ENCODE measurements at regions not wholly inside any gene's neighbourhood (a gene's known extent, or its start where the extent isn't known, plus 50 kb on each side); places are given as distances from the start of the nearest gene placed in this dataset.
"Not testable (repeated sequence)": the region's sequence is repeated elsewhere in the genome, so short reads cannot be mapped to it uniquely, and the experiment has no call there.

GRCh38 chr1:47599777-47600176, 161.9 kb downstream of the FOXD2 start:
- Mint-ChIP-seq H3K27ac (no peak overlapping the region), H3K4me1 (no peaks in the 10 kb centered on the region), H3K27me3 (ENCODE audit: insufficient read depth, low read depth, poor library complexity) (peaks cover 14% of the 10 kb centered on the region), H3K9me3 (peaks cover 48% of the 10 kb centered on the region), H3K36me3 (ENCODE audit: low read depth) (peaks cover 13% of the 10 kb centered on the region), H3K4me3 (no peak overlapping the region)
- H2AFZ ChIP-seq = no peak overlapping the region
- H3K4me2 ChIP-seq = no peak overlapping the region
- no peak overlapping the region for H3K27ac ChIP-seq (ENCODE audit: low read depth)
- H3K4me1 ChIP-seq (ENCODE audit: insufficient read depth) = no peaks in the 10 kb centered on the region
- DNase-seq (ENCODE audit: low spot score) (no peak), ATAC-seq (no peak)
- no peaks in the 10 kb centered on the region for H3K9me2 ChIP-seq (ENCODE audit: insufficient read depth)
- no peaks in the 10 kb centered on the region for H3F3A ChIP-seq (replicated peaks; ENCODE audit: low read depth)
- H4K20me1 ChIP-seq (replicated peaks; ENCODE audit: insufficient read depth) = no peaks in the 10 kb centered on the region
- H3K79me2 ChIP-seq (replicated peaks; ENCODE audit: insufficient read depth) = no peaks in the 10 kb centered on the region
- peaks cover 5% of the 10 kb centered on the region; the same call in 1 of the 2 replicates for H3K27me3 ChIP-seq (ENCODE audit: insufficient read depth)
- H3K4me3 ChIP-seq = no peak overlapping the region
- TF ChIP-seq EZH2 (IDR thresholded peaks at IDR 0.05; ENCODE audit: low read depth, unreplicated experiment) (no peak), ZNF114 (CRISPR knock-in tag; IDR thresholded peaks at IDR 0.05) (no peak), POLR2AphosphoS5 (IDR thresholded peaks at IDR 0.05; ENCODE audit: low read depth) (no peak), EZH2phosphoT487 (IDR thresholded peaks at IDR 0.05; ENCODE audit: unreplicated experiment) (no peak), CREB1 (CRISPR knock-in tag; IDR thresholded peaks at IDR 0.05; ENCODE audit: low read depth) (no peak), NANOG (IDR thresholded peaks at IDR 0.05; ENCODE audit: borderline replicate concordance) (no peak)
- TF ChIP-seq, protein P1, sequence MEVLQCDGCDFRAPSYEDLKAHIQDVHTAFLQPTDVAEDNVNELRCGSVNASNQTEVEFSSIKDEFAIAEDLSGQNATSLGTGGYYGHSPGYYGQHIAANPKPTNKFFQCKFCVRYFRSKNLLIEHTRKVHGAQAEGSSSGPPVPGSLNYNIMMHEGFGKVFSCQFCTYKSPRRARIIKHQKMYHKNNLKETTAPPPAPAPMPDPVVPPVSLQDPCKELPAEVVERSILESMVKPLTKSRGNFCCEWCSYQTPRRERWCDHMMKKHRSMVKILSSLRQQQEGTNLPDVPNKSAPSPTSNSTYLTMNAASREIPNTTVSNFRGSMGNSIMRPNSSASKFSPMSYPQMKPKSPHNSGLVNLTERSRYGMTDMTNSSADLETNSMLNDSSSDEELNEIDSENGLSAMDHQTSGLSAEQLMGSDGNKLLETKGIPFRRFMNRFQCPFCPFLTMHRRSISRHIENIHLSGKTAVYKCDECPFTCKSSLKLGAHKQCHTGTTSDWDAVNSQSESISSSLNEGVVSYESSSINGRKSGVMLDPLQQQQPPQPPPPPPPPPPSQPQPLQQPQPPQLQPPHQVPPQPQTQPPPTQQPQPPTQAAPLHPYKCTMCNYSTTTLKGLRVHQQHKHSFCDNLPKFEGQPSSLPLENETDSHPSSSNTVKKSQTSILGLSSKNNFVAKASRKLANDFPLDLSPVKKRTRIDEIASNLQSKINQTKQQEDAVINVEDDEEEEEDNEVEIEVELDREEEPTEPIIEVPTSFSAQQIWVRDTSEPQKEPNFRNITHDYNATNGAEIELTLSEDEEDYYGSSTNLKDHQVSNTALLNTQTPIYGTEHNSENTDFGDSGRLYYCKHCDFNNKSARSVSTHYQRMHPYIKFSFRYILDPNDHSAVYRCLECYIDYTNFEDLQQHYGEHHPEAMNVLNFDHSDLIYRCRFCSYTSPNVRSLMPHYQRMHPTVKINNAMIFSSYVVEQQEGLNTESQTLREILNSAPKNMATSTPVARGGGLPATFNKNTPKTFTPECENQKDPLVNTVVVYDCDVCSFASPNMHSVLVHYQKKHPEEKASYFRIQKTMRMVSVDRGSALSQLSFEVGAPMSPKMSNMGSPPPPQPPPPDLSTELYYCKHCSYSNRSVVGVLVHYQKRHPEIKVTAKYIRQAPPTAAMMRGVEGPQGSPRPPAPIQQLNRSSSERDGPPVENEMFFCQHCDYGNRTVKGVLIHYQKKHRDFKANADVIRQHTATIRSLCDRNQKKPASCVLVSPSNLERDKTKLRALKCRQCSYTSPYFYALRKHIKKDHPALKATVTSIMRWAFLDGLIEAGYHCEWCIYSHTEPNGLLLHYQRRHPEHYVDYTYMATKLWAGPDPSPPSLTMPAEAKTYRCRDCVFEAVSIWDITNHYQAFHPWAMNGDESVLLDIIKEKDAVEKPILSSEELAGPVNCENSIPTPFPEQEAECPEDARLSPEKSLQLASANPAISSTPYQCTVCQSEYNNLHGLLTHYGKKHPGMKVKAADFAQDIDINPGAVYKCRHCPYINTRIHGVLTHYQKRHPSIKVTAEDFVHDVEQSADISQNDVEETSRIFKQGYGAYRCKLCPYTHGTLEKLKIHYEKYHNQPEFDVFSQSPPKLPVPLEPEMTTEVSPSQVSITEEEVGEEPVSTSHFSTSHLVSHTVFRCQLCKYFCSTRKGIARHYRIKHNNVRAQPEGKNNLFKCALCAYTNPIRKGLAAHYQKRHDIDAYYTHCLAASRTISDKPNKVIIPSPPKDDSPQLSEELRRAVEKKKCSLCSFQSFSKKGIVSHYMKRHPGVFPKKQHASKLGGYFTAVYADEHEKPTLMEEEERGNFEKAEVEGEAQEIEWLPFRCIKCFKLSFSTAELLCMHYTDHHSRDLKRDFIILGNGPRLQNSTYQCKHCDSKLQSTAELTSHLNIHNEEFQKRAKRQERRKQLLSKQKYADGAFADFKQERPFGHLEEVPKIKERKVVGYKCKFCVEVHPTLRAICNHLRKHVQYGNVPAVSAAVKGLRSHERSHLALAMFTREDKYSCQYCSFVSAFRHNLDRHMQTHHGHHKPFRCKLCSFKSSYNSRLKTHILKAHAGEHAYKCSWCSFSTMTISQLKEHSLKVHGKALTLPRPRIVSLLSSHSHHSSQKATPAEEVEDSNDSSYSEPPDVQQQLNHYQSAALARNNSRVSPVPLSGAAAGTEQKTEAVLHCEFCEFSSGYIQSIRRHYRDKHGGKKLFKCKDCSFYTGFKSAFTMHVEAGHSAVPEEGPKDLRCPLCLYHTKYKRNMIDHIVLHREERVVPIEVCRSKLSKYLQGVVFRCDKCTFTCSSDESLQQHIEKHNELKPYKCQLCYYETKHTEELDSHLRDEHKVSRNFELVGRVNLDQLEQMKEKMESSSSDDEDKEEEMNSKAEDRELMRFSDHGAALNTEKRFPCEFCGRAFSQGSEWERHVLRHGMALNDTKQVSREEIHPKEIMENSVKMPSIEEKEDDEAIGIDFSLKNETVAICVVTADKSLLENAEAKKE (CRISPR knock-in tag; IDR thresholded peaks at IDR 0.05) = no peak
- H3K36me3 ChIP-seq (ENCODE audit: insufficient read depth) = no peaks in the 10 kb centered on the region

DNA sequence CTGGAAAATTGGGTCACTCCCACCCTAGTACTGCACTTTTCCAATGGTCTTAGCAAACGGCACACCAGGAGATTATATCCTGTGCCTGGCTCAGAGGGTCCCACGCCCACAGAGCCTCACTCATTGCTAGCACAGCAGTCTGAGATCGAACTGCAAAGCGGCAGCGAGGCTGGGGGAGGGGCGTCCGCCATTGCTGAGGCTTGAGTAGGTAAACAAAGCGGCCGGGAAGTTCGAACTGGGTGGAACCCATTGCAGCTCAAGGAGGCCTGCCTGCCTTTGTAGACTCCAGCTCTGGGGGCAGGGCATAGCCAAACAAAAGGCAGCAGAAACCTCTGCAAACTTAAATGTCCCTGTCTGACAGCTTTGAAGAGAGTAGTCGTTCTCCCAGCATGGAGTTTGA, 164.6 kb downstream of the FOXD2 start:
- not testable (repeated sequence) for H3K27ac Mint-ChIP-seq; H3K27me3 ChIP-seq (ENCODE audit: insufficient read depth); H3K9me2 ChIP-seq (ENCODE audit: insufficient read depth); H3K4me1 Mint-ChIP-seq; H3K4me2 ChIP-seq; H3K36me3 ChIP-seq (ENCODE audit: insufficient read depth); H3K4me3 ChIP-seq; H3K27ac ChIP-seq (ENCODE audit: low read depth); H3K79me2 ChIP-seq (replicated peaks; ENCODE audit: insufficient read depth); ATAC-seq; DNase-seq (ENCODE audit: low spot score); H4K20me1 ChIP-seq (replicated peaks; ENCODE audit: insufficient read depth); H2AFZ ChIP-seq; H3K4me1 ChIP-seq (ENCODE audit: insufficient read depth); H3K4me3 Mint-ChIP-seq; H3K27me3 Mint-ChIP-seq (ENCODE audit: insufficient read depth, low read depth, poor library complexity); H3F3A ChIP-seq (replicated peaks; ENCODE audit: low read depth)
- H3K9me3 Mint-ChIP-seq = peaks cover 51% of the 10 kb centered on the region
- peaks cover 13% of the 10 kb centered on the region for H3K36me3 Mint-ChIP-seq (ENCODE audit: low read depth)

DNA sequence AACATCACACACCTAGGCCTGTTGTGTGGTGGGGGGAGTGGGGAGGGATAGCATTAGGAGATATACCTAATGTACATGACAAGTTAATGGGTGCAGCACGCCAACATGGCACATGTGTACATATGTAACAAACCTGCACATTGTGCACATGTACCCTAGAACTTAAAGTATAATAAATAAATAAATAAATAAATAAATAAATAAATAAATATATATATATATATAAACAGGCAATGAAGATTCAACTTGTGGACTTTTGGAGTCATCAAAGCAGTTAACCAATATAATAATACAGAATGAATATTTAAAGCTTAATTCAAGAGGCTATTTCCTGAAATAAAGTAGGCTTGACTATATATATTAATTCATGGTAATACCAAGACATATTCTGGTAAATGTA, 167.0 kb downstream of the FOXD2 start:
- not testable (repeated sequence) for H3K27ac ChIP-seq (ENCODE audit: low read depth); H3K9me2 ChIP-seq (ENCODE audit: insufficient read depth); H3K27me3 Mint-ChIP-seq (ENCODE audit: insufficient read depth, low read depth, poor library complexity); H3K4me2 ChIP-seq; H3K27ac Mint-ChIP-seq; H3K4me1 ChIP-seq (ENCODE audit: insufficient read depth); DNase-seq (ENCODE audit: low spot score); H3K27me3 ChIP-seq (ENCODE audit: insufficient read depth); H4K20me1 ChIP-seq (replicated peaks; ENCODE audit: insufficient read depth); H3K79me2 ChIP-seq (replicated peaks; ENCODE audit: insufficient read depth); H3F3A ChIP-seq (replicated peaks; ENCODE audit: low read depth); H3K4me3 ChIP-seq; H2AFZ ChIP-seq; H3K36me3 ChIP-seq (ENCODE audit: insufficient read depth); H3K4me3 Mint-ChIP-seq; ATAC-seq; H3K4me1 Mint-ChIP-seq
- peaks cover 62% of the 10 kb centered on the region for H3K9me3 Mint-ChIP-seq
- H3K36me3 Mint-ChIP-seq (ENCODE audit: low read depth) = peaks cover 15% of the 10 kb centered on the region
